H4 (cell line): ENCODE measurements at regions not wholly inside any gene's neighbourhood (a gene's known extent, or its start where the extent isn't known, plus 50 kb on each side); places are given as distances from the start of the nearest gene placed in this dataset.
"Not testable (repeated sequence)": the region's sequence is repeated elsewhere in the genome, so short reads cannot be mapped to it uniquely, and the experiment has no call there.

ENCODE experiments used
- DNase-seq: peaks from one replicate; pipeline ENCODE4 v3.0.0-alpha.2; 2015; ENCODE audit warnings: low spot score

GRCh38 chr5:173667702-173668101 is 51.3 kb upstream of the BOD1 start:
- no peak for DNase-seq

- no peak for DNase-seq
These were observed 51.9 kb upstream of the BOD1 start for GRCh38 chr5:173668245-173668800.

DNA sequence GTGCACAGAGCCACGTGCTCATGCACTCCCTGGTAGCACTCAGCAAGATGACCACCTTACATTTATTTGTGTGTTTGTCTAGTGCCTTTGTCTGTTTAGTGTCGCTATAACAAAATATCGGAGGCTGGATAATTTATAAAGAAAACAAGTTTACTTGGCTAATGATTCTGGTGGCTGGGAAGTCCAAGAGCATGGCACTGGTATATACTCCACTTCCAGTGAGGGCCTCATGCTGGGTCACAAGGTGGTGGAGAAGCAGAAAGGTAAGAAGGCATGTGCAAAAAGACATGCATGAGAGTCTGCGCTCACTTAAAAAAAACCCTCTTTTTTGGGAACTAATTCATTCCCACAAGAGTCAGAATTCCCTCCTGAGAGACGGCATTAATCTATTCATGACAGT is 52.5 kb upstream of the BOD1 start:
- DNase-seq, result no peak

DNA sequence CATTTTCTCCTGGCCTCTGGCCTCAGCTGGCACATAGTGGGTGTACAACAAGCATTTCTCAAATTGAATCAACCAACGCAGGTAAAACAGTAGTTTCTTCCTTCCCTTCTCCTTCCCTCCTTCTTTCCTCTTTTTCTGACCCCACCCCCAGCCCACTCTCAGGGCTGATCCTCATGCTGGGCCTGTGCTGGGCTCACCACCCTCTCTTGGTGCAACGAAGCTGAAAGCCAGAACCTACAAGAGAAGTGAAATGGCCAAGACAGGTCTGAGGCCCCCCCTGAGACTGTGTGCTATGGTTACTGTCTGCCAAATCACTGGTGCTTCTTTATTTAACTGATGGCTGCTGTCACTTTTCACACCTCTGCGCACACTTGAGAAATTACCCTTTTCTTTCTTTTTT is 53.0 kb upstream of the BOD1 start:
- DNase-seq, result no peak

DNA sequence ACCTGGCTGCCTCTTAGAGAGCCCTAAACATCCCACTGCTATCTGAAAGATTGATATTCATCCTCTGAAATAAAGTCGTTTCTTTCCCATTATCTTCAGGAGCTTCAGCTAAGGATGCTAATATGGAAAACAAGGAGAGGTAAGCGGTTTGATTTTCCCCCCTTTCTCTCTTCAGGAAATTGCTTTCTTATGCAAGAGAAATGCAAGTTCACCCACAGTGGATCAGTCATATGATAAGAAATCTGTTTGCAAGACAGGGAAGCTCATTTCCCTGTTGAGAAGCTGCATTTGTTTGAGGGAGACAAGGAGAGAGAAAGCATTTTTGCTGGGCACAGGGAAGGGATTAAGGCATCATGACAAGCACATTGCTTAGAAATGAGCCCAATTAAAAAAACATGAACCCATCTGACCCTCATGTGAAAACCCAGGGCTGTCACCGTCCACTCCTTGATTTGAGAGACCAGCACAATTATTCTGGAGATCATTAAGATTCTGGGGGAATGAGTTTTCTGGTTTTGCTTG is 53.7 kb upstream of the BOD1 start:
- no peak for DNase-seq

DNA sequence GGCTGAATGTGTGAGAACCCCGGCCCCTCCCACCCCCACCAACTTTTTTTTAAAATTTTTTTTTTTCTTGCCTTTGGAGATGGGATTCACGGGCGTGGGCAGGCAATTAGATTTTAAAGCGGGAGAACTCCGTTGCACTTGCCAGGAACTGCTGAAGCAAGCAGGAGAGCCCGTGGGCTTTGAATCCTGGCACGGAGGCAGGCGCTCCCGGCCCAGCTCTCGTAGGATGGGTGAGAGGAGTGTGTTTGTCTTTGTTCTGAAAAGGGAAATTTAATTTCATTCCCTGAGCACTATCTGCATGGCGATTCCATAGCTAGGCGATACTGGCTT is 54.3 kb upstream of the BOD1 start:
- no peak for DNase-seq

- no peak for DNase-seq
These were observed 54.9 kb upstream of the BOD1 start for GRCh38 chr5:173671121-173671949.

- DNase-seq, result no peak
These were observed 55.7 kb upstream of the BOD1 start for GRCh38 chr5:173672166-173672565.

- no peak for DNase-seq
These were observed 56.4 kb upstream of the BOD1 start for GRCh38 chr5:173672891-173673290.

DNA sequence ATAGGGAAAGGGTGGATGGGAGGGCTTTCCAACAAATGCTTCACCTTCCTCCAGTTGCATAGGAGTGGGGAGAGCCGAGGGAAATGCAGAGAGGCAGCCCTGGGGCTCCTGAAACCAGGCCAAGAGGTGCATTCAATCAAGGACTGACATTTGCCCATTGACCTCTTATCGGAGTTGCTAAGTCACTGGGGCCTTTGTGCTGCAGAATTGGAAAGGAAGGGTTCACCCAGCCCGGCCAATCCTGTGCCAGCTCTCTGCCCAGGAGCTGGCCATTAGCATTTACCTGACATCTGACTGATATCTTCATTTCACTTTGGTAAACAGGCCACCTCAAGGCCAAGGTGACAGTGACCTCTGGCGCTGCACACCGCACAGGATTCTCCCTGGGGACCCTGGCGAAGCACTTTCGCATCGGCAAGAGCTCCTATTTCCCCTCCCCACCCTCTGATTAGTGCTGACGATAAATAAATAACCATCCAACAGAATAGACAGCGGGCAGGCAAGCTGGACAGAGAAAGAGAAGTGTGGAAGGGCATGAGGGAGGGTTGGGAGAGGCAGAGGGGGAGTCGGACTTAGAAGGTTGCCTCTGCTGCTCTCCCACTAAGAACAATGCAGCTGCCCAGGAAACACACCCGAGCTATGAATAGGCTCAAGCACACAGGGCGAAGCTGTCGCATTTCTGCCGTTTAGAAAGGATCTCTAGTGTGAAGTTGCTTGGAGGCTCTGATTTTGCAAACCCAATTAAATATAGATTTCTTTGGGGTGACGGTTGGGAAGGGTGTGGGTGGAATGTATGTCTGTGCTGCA is 57.0 kb upstream of the BOD1 start:
- DNase-seq, result no peak

DNA sequence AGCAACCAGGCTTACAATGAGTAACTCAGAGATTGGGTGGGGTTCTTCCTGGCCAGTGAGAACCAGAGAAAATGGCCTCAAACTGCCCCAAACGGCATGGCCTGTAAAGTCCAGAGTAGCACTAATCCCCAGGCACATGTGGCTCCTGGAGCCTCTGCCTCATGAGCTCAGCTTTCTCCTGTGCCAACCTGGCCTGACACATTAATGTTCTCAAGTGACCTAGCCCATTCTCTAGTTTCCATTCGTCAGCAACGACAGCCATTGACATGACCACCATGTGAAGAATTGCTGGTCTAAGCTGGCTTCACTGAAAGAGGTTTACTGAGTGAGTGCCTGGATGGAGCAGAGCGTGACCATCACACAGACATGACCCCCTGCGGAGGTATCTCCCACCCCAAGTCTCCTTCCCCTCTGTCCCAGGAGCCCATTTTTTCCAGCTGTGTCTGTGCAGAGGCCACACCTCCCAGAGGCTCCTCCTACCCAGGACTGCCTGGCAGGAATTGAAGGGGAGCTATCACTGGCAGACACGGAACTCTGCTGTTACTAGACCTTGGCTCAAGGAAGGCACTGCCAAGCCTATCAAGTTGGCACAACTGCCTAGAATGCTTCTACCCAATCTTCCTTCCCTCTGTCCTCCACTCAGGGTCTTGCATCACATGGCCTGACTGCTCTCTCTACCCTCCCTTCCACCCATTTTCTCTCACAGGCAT is 59.0 kb upstream of the BOD1 start:
- DNase-seq, result no peak

- no peak for DNase-seq
These were observed 59.9 kb upstream of the BOD1 start for GRCh38 chr5:173676375-173676774.

DNA sequence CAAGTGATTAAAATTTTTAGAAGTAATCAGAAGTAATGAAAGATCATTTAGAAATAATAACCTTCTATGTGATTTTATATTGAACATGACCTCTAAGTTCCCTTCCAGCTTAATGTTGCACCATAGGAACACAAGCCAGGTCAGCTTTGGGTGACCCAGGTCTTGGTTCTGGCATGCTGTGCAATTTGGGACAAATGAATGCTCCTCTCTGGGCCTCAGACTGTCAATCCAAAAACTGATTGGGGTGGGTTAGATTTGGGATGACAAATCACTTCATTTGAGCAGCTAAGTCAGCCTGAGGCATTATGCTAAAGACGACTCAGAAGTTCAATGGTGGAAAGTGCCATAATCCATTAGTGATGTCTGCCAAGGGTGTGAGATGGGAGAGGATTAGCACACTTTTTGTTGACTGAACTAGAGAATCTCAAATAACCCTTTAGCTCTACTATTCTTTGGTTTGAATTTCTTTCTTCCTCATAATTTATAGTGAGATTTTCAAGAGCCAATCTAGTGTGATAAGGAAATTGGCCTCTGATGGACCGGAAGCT is 60.7 kb upstream of the BOD1 start:
- DNase-seq, result no peak

GRCh38 chr5:173679909-173680630 is 63.6 kb upstream of the BOD1 start:
- no peak for DNase-seq

GRCh38 chr5:173680660-173681242 is 64.3 kb upstream of the BOD1 start:
- no peak for DNase-seq

DNA sequence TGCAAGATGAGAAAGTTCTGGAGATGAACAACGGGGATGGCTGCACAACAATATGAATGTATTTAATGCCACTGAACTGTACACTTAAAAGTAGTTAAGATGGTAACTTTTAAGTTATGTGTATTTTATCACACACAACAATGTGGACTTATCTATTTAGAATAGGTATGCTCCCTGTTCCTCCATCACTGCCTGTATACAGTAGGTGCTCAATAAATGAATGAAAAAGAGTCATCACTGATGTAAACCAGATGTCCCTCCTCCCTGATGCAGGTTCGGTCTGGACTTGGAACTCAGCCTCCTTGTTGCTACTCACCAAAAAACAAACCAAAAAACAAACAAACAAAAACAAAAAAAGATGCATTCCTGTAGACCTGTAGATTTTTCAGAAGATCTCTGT is 65.9 kb upstream of the BOD1 start:
- no peak for DNase-seq

- not testable (repeated sequence) for DNase-seq
These were observed 68.1 kb upstream of the BOD1 start for GRCh38 chr5:173684535-173684934.

- DNase-seq, result no peak
These were observed 70.5 kb upstream of the BOD1 start for GRCh38 chr5:173686950-173687349.

DNA sequence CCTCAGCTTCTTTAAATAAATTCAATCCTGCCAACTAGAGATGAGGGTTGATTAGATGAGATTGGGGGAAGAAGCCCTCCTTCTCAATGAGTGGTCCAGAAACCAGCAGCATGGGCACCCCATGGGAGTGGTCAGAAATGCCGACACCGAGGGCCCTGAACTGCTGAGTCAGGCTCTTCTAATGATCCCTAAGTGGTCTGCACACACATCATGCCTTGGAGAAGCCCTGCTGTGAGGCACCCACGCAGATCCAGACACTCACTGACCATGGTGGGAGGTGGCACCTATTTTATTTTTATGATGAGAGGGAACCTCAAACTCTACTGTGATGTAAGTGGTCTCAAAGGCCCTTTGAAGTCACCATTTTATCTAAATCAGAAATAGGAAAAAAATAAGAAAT is 72.3 kb upstream of the BOD1 start:
- no peak for DNase-seq

- no peak for DNase-seq
These were observed 72.8 kb upstream of the BOD1 start for GRCh38 chr5:173689171-173689736.
